Dendritic cell treated with granulocyte-macrophage colony-stimulating factor and Interleukin-4, amounts not matched to agents 40 ng/mL and 50 ng/mL, for 4 days (primary cell): ENCODE measurements at regions not wholly inside any gene's neighbourhood (a gene's known extent, or its start where the extent isn't known, plus 50 kb on each side); places are given as distances from the start of the nearest gene placed in this dataset.

Experiments used
- H3K27ac Mint-ChIP-seq: one replicate; pipeline ENCODE4 v1.8.0; 2022; ENCODE audit warnings: mild to moderate bottlenecking, mixed read lengths
- H3K27me3 Mint-ChIP-seq: one replicate; pipeline ENCODE4 v1.8.0; 2022; ENCODE audit warnings: mild to moderate bottlenecking, mixed read lengths
- H3K36me3 Mint-ChIP-seq: one replicate; pipeline ENCODE4 v1.8.0; 2022; ENCODE audit warnings: low read depth, mixed read lengths
- H3K4me1 Mint-ChIP-seq: one replicate; pipeline ENCODE4 v1.8.0; 2022; ENCODE audit warnings: low read depth, mixed read lengths
- H3K4me3 Mint-ChIP-seq: one replicate; pipeline ENCODE4 v1.8.0; 2022; ENCODE audit warnings: mild to moderate bottlenecking, moderate library complexity, mixed read lengths
- H3K9me3 Mint-ChIP-seq: one replicate; pipeline ENCODE4 v1.8.0; 2022; ENCODE audit warnings: mixed read lengths
- intact Hi-C: fragments of 100-400 bp; cut with micrococcal nuclease; formaldehyde crosslinking; loops from one replicate; pipeline ENCODE4 v1.15.0; 2022

GRCh38 chr14:49218436-49219092 is 367.6 kb downstream of the RPS29 start:
- H3K27ac Mint-ChIP-seq, result no peak overlapping the region
- H3K36me3 Mint-ChIP-seq, result no peaks in the 10 kb centered on the region
- H3K27me3 Mint-ChIP-seq, result no peaks in the 10 kb centered on the region
- intact Hi-C loops, result no loop called here
- no peaks in the 10 kb centered on the region for H3K4me1 Mint-ChIP-seq
- H3K9me3 Mint-ChIP-seq, result no peaks in the 10 kb centered on the region
- no peak overlapping the region for H3K4me3 Mint-ChIP-seq

- intact Hi-C loops, result no loop called here
- Mint-ChIP-seq H3K4me1 (no peaks in the 10 kb centered on the region), H3K36me3 (no peaks in the 10 kb centered on the region), H3K4me3 (no peak overlapping the region), H3K27me3 (no peaks in the 10 kb centered on the region), H3K9me3 (no peaks in the 10 kb centered on the region), H3K27ac (no peak overlapping the region)
Measured at GRCh38 chr14:49212721-49213120, 373.5 kb downstream of the RPS29 start.

DNA sequence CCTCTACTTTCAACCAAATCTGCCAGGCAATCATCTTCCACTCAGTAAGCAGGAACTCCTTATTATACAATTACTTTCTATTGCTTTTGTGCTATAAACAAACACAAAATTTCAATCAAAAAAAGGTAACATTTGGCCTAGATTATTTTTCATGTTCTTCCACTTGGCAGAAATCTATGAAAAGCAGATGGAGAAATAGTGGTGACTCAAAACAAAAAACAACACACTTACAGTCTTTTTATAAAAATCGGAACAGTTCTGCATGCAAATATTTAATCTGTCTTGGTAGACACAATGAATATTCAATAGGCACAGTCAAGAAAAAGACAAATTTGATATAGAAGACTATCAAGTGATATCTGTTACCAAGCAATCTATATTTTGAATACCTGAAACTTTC is 376.8 kb downstream of the RPS29 start:
- intact Hi-C loops, result no loop called here
- Mint-ChIP-seq H3K4me1 (no peaks in the 10 kb centered on the region), H3K27me3 (no peaks in the 10 kb centered on the region), H3K9me3 (no peaks in the 10 kb centered on the region), H3K36me3 (no peaks in the 10 kb centered on the region), H3K27ac (no peak overlapping the region), H3K4me3 (no peak overlapping the region)

GRCh38 chr14:49206828-49207227 is 379.4 kb downstream of the RPS29 start:
- no peak overlapping the region for H3K4me3 Mint-ChIP-seq
- H3K9me3 Mint-ChIP-seq, result no peaks in the 10 kb centered on the region
- no peaks in the 10 kb centered on the region for H3K27me3 Mint-ChIP-seq
- H3K36me3 Mint-ChIP-seq, result no peaks in the 10 kb centered on the region
- intact Hi-C loops, result no loop called here
- H3K27ac Mint-ChIP-seq, result no peak overlapping the region
- no peaks in the 10 kb centered on the region for H3K4me1 Mint-ChIP-seq

DNA sequence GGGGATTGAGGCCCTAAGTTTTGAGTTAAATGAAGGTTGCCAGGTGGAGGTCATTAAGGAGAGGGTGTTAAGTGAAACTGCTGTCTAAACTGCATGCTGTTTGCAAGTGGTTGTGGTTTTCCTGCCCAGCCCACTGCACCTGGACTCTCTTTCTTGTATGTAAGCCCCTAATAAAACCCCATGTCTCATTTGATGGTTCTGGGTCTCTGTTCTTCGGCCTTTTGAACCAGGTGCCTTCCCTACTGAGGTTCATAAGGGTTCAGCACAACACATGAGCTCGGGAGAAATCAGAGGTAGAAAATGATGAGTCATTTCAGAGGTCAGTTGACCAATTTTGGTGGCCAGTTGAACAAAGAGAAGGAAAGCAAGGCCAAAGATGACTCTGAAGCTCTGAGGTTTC is 382.5 kb downstream of the RPS29 start:
- no peak overlapping the region for H3K27ac Mint-ChIP-seq
- H3K4me1 Mint-ChIP-seq, result no peaks in the 10 kb centered on the region
- H3K27me3 Mint-ChIP-seq, result no peaks in the 10 kb centered on the region
- intact Hi-C loops, result no loop called here
- no peak overlapping the region for H3K4me3 Mint-ChIP-seq
- no peaks in the 10 kb centered on the region for H3K9me3 Mint-ChIP-seq
- H3K36me3 Mint-ChIP-seq, result no peaks in the 10 kb centered on the region

- intact Hi-C loops, result no loop called here
Measured at GRCh38 chr14:49199159-49199558, 387.0 kb downstream of the RPS29 start.

GRCh38 chr14:49196327-49196726 is 389.9 kb downstream of the RPS29 start:
- no peaks in the 10 kb centered on the region for H3K9me3 Mint-ChIP-seq
- no peaks in the 10 kb centered on the region for H3K36me3 Mint-ChIP-seq
- no peaks in the 10 kb centered on the region for H3K27me3 Mint-ChIP-seq
- H3K4me3 Mint-ChIP-seq, result no peak overlapping the region
- intact Hi-C loops, result no loop called here
- H3K27ac Mint-ChIP-seq, result no peak overlapping the region
- no peaks in the 10 kb centered on the region for H3K4me1 Mint-ChIP-seq

More at GRCh38 chr14:49199159-49199558, 387.0 kb downstream of the RPS29 start:
- Mint-ChIP-seq H3K9me3 (no peaks in the 10 kb centered on the region), H3K4me3 (no peak overlapping the region), H3K27ac (no peak overlapping the region), H3K27me3 (no peaks in the 10 kb centered on the region), H3K36me3 (no peaks in the 10 kb centered on the region), H3K4me1 (no peaks in the 10 kb centered on the region)

GRCh38 chr14:49194067-49194466 is 392.1 kb downstream of the RPS29 start:
- Mint-ChIP-seq H3K27me3 (no peaks in the 10 kb centered on the region), H3K9me3 (peaks cover 2% of the 10 kb centered on the region), H3K4me3 (no peak overlapping the region), H3K36me3 (no peaks in the 10 kb centered on the region), H3K27ac (no peak overlapping the region), H3K4me1 (no peaks in the 10 kb centered on the region)
- intact Hi-C loops, result no loop called here

GRCh38 chr14:49193332-49194065 is 392.7 kb downstream of the RPS29 start:
- no peaks in the 10 kb centered on the region for H3K27me3 Mint-ChIP-seq
- no peaks in the 10 kb centered on the region for H3K36me3 Mint-ChIP-seq
- H3K4me1 Mint-ChIP-seq, result no peaks in the 10 kb centered on the region
- no peak overlapping the region for H3K27ac Mint-ChIP-seq
- intact Hi-C loops, result no loop called here
- no peak overlapping the region for H3K4me3 Mint-ChIP-seq
- H3K9me3 Mint-ChIP-seq, result peaks cover 7% of the 10 kb centered on the region

DNA sequence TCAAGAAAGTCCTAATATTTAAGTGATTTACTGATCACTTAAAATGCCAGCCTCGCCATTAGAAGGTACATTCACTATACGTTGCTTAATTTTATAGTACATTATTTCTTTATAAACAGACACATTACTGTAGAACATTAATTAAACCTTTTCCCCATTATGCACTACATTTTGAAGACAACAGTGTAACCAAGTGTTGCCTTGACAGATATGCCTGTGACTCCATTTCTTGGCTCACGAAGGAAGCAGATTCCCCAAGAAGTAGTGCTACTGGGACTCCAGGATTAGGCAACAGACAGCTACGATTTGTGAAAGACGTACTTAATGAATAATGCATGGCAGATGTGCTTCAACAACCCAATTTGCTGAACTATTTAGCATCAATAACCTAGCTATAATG is 394.8 kb downstream of the RPS29 start:
- H3K4me1 Mint-ChIP-seq, result no peaks in the 10 kb centered on the region
- intact Hi-C loops, result no loop called here

GRCh38 chr14:49189375-49189774 is 396.8 kb downstream of the RPS29 start:
- Mint-ChIP-seq H3K9me3 (peaks cover 8% of the 10 kb centered on the region), H3K4me1 (no peaks in the 10 kb centered on the region), H3K36me3 (no peaks in the 10 kb centered on the region), H3K27me3 (no peaks in the 10 kb centered on the region), H3K27ac (no peak overlapping the region), H3K4me3 (no peak overlapping the region)
- intact Hi-C loops, result no loop called here

More for the DNA sequence above, 394.8 kb downstream of the RPS29 start:
- no peaks in the 10 kb centered on the region for H3K27me3 Mint-ChIP-seq
- H3K4me3 Mint-ChIP-seq, result no peak overlapping the region
- H3K27ac Mint-ChIP-seq, result no peak overlapping the region
- no peaks in the 10 kb centered on the region for H3K36me3 Mint-ChIP-seq
- H3K9me3 Mint-ChIP-seq, result peaks cover 8% of the 10 kb centered on the region

DNA sequence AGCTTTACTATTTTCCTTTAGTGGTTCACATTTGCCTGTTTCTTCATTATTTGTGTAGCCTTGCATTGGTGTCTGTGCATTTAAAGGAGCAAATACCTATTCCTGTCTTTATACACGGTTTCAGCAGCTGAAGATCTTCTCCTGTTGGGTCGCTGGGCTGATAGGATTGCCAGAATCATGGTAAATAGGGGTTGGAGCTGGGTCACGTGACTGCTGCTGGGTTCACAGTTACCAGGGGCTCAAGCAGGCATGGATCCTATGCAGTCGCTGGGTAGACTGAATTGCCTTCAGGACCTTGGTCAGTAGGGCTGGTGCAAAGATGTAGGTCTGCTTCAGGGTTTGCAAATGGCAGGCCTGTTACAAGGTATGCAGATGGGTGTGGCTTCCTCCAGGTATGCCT is 398.4 kb downstream of the RPS29 start:
- H3K9me3 Mint-ChIP-seq, result peaks cover 8% of the 10 kb centered on the region
- no peak overlapping the region for H3K27ac Mint-ChIP-seq
- no peaks in the 10 kb centered on the region for H3K27me3 Mint-ChIP-seq
- H3K36me3 Mint-ChIP-seq, result no peaks in the 10 kb centered on the region
- no peak overlapping the region for H3K4me3 Mint-ChIP-seq
- intact Hi-C loops, result no loop called here
- no peaks in the 10 kb centered on the region for H3K4me1 Mint-ChIP-seq

GRCh38 chr14:49173765-49174373 is 412.3 kb downstream of the RPS29 start:
- H3K9me3 Mint-ChIP-seq, result no peaks in the 10 kb centered on the region
- H3K4me1 Mint-ChIP-seq, result no peaks in the 10 kb centered on the region
- intact Hi-C loops, result loop anchor here (10.0 kb wide), 1 partner anchor 1259 kb away; no protein-coding TSS in a partner anchor
- no peak overlapping the region for H3K27ac Mint-ChIP-seq
- H3K4me3 Mint-ChIP-seq, result no peak overlapping the region
- H3K36me3 Mint-ChIP-seq, result no peaks in the 10 kb centered on the region
- H3K27me3 Mint-ChIP-seq, result no peaks in the 10 kb centered on the region

GRCh38 chr14:49164074-49164473 is 422.1 kb downstream of the RPS29 start:
- no peak overlapping the region for H3K4me3 Mint-ChIP-seq
- no peaks in the 10 kb centered on the region for H3K36me3 Mint-ChIP-seq
- no peaks in the 10 kb centered on the region for H3K27me3 Mint-ChIP-seq
- no peaks in the 10 kb centered on the region for H3K9me3 Mint-ChIP-seq
- H3K27ac Mint-ChIP-seq, result no peak overlapping the region
- no peaks in the 10 kb centered on the region for H3K4me1 Mint-ChIP-seq
- intact Hi-C loops, result no loop called here
